CD4-positive, alpha-beta T cell (primary cell): ENCODE measurements at regions not wholly inside any gene's neighbourhood (a gene's known extent, or its start where the extent isn't known, plus 50 kb on each side); places are given as distances from the start of the nearest gene placed in this dataset.

Source experiments
- ATAC-seq: fragments of 200-7000 bp; cut with Tn5 transposase; one replicate; pipeline ENCODE4 v1.10.0; 2022; ENCODE audit warnings: mild to moderate bottlenecking; ENCODE audit not compliant: poor library complexity
- CTCF ChIA-PET: fragments of 350-600 bp; sonication (Branson Sonifier 250); formaldehyde crosslinking; loops from one replicate; lab custom pipeline; 2021; ENCODE audit warnings: antibody characterized with exemption, inconsistent platforms; lab: Charles Lee
- POLR2A ChIA-PET: fragments of 350-600 bp; sonication (Branson Sonifier 250); formaldehyde crosslinking; loops from one replicate; lab custom pipeline; 2021; ENCODE audit warnings: antibody characterized with exemption, inconsistent platforms; lab: Charles Lee
- DNase-seq, 14 experiments: peaks; one replicate each; pipeline ENCODE4 v3.0.0-alpha.2; 2013 to 2020; ENCODE audit warnings: mixed read lengths in 2 of 14
- H3K27ac ChIP-seq, 2 donors: one replicate each; pipeline versions ENCODE4 v1.5.1 to v1.7.0; 2013; ENCODE audit warnings: low read length in 2 of 2, low read depth in 1 of 2, mild to moderate bottlenecking in 1 of 2
- H3K27me3 ChIP-seq, 2 experiments: 1 replicate in 1 of 2; 2 replicates in 1 of 2; pipeline versions ENCODE4 v1.6.1 to v1.7.0; 2013; ENCODE audit warnings: low read length in 2 of 2, control low read depth in 1 of 2, mild to moderate bottlenecking in 1 of 2, moderate library complexity in 1 of 2; ENCODE audit not compliant: insufficient read depth in 2 of 2, control insufficient read depth in 1 of 2
- H3K36me3 ChIP-seq: one replicate; pipeline ENCODE4 v1.6.1; 2013; ENCODE audit warnings: low read length, control low read depth; ENCODE audit not compliant: insufficient read depth
- H3K4me1 ChIP-seq: one replicate; pipeline ENCODE4 v1.6.1; 2013; ENCODE audit warnings: low read length, control low read depth; ENCODE audit not compliant: insufficient read depth
- H3K4me3 ChIP-seq: one replicate; pipeline ENCODE4 v1.5.1; 2013; ENCODE audit warnings: mild to moderate bottlenecking, low read length, moderate library complexity
- H3K9me3 ChIP-seq, 2 experiments: 1 replicate in 1 of 2; 2 replicates in 1 of 2; pipeline versions ENCODE4 v1.6.1 to v1.7.0; 2013; ENCODE audit warnings: low read length in 2 of 2, mild to moderate bottlenecking in 2 of 2, control low read depth in 1 of 2, moderate library complexity in 1 of 2; ENCODE audit not compliant: control insufficient read depth in 1 of 2, insufficient read depth in 1 of 2
- H3K27ac Mint-ChIP-seq: one replicate; pipeline ENCODE4 v1.8.0; 2020; ENCODE audit warnings: mixed read lengths
- H3K27me3 Mint-ChIP-seq: one replicate; pipeline ENCODE4 v1.8.0; 2021; ENCODE audit warnings: mixed read lengths
- H3K36me3 Mint-ChIP-seq: one replicate; pipeline ENCODE4 v1.8.0; 2021; ENCODE audit warnings: low read depth, mixed read lengths
- H3K4me1 Mint-ChIP-seq: one replicate; pipeline ENCODE4 v1.8.0; 2021; ENCODE audit warnings: low read depth, mixed read lengths
- H3K4me3 Mint-ChIP-seq: one replicate; pipeline ENCODE4 v1.8.0; 2020; ENCODE audit warnings: mild to moderate bottlenecking, mixed read lengths
- H3K9me3 Mint-ChIP-seq: one replicate; pipeline ENCODE4 v1.8.0; 2020; ENCODE audit warnings: mixed read lengths
- intact Hi-C, 2 experiments: fragments of 100-400 bp; cut with DNase I in 1 of 2; cut with micrococcal nuclease in 1 of 2; formaldehyde crosslinking; loops; one replicate each; pipeline versions ENCODE4 v1.15.1 to v1.9.0; 2023 to 2025; cut with DNase I, micrococcal nuclease
- TF ChIP-seq, protein P1 (sequence below): fragments of 200-600 bp; IDR thresholded peaks from one replicate; pipeline ENCODE4 v1.8.0; 2022; ENCODE audit warnings: antibody characterized with exemption, mild to moderate bottlenecking

DNA sequence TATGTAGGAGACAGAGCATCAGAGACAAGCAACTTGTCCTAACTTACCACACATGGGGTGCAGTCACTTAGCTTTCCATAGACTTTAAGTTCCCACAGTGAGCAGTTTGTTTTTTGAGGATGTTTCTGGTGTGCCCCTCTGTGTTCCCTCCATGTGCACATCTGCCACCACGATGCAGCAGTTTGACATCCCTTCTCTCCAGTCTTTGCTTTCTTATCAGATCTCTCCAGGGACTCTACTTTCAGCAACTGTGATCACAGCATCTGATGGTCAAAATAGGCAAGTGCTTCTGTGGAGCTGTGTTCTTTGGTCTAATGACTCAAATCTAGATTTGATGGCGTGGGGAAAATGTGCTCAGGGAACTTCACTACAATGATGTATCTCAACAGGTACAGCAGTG is 96.5 kb upstream of the NAMPT start:
- CTCF ChIA-PET: no interaction called here

DNA sequence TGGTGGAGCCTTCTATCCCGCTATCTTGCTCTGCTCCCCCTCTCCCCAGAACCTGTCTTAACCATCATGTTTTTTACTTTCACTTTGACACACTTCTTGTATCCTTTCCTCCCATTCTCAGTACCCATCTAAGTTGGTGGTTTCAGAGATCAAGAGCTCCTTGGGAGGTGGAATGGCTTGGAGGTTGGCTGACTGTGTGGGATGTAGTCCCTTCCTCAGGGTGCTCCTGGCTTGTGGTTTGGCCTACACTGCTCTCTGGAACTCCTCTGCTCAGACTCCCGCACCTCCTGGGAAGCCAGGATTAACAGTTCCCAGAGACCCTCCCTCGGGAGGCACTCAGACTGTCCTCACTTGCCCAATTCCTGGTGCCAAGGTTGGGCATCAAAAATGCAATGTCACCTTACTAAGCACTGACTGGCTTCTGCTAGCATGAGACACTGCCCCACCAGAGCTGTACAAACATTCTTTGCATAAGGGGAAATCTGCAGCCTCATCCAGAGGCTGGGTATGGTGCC is 93.1 kb upstream of the NAMPT start:
- Mint-ChIP-seq H3K27me3 (no peaks in the 10 kb centered on the region), H3K36me3 (no peaks in the 10 kb centered on the region), H3K27ac (no peak overlapping the region), H3K4me1 (no peaks in the 10 kb centered on the region), H3K4me3 (no peak overlapping the region), H3K9me3 (no peaks in the 10 kb centered on the region)
- H3K4me1 ChIP-seq: no peaks in the 10 kb centered on the region
- no peaks in the 10 kb centered on the region for H3K9me3 ChIP-seq
- H3K36me3 ChIP-seq: no peaks in the 10 kb centered on the region
- peaks cover 0 to 5% of the 10 kb centered on the region in 2 experiments for H3K27me3 ChIP-seq
- H3K4me3 ChIP-seq: no peak overlapping the region
- ATAC-seq: no peak
- ChIA-PET CTCF (no interaction called here), POLR2A (no interaction called here)
- H3K27ac ChIP-seq: no peak overlapping the region
- DNase-seq: no peak
- intact Hi-C loops: no loop called here
- TF ChIP-seq, protein P1, sequence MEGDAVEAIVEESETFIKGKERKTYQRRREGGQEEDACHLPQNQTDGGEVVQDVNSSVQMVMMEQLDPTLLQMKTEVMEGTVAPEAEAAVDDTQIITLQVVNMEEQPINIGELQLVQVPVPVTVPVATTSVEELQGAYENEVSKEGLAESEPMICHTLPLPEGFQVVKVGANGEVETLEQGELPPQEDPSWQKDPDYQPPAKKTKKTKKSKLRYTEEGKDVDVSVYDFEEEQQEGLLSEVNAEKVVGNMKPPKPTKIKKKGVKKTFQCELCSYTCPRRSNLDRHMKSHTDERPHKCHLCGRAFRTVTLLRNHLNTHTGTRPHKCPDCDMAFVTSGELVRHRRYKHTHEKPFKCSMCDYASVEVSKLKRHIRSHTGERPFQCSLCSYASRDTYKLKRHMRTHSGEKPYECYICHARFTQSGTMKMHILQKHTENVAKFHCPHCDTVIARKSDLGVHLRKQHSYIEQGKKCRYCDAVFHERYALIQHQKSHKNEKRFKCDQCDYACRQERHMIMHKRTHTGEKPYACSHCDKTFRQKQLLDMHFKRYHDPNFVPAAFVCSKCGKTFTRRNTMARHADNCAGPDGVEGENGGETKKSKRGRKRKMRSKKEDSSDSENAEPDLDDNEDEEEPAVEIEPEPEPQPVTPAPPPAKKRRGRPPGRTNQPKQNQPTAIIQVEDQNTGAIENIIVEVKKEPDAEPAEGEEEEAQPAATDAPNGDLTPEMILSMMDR: no peak

More for the DNA sequence above, 96.5 kb upstream of the NAMPT start:
- H3K4me3 ChIP-seq: no peak overlapping the region
- POLR2A ChIA-PET: no interaction called here
- no peak overlapping the region for H3K27ac ChIP-seq
- H3K9me3 ChIP-seq: no peaks in the 10 kb centered on the region
- H3K9me3 Mint-ChIP-seq: no peaks in the 10 kb centered on the region
- no peak overlapping the region for H3K27ac Mint-ChIP-seq
- TF ChIP-seq, protein P1: no peak
- H3K4me1 Mint-ChIP-seq: no peaks in the 10 kb centered on the region
- peaks cover 0 to 5% of the 10 kb centered on the region in 2 experiments for H3K27me3 ChIP-seq
- intact Hi-C loops: no loop called here
- H3K4me1 ChIP-seq: no peaks in the 10 kb centered on the region
- no peaks in the 10 kb centered on the region for H3K36me3 Mint-ChIP-seq
- DNase-seq (no peak), ATAC-seq (no peak)
- H3K36me3 ChIP-seq: no peaks in the 10 kb centered on the region
- no peaks in the 10 kb centered on the region for H3K27me3 Mint-ChIP-seq
- H3K4me3 Mint-ChIP-seq: no peak overlapping the region

DNA sequence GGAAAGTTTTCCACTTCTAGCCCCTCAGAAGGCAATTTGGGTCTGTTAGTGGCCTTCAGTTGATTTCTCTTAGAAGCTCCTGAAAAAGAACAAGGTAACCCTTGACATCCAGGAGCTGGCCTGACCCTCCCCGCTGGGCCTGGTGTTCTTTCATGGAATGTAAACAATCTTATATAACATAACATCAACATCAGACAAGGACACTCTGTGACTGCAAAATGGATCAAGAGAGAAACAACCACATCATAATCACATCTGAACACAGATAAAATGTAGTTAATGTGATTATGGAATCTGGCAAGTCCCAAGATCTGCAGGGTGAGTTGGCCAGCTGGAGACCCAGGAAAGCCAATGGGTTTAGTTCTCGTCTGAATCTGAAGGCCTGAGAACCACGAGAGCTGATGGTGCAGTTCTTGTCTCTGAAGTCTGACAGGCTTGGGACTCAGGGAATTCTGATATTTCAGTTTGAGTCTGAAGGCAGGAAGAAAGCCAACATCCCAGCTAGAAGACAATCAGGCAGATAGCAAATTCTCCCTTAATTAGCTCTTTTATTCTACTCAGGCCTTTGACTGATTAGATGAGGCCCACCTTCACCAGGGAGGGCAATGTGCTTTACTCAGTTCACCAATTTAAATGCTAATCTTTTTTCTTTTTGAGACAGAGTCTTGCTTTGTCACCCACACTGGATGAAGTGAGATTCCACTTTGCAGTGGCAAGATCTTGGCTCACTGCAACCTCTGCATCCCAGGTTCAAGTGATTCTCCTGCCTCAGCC is 91.4 kb upstream of the NAMPT start:
- intact Hi-C loops: no loop called here
- Histone ChIP-seq H3K9me3 (no peaks in the 10 kb centered on the region), H3K36me3 (no peaks in the 10 kb centered on the region), H3K4me3 (no peak overlapping the region), H3K27ac (no peak overlapping the region), H3K27me3 (no peaks in the 10 kb centered on the region), H3K4me1 (no peaks in the 10 kb centered on the region)
- no peak overlapping the region for H3K4me3 Mint-ChIP-seq
- TF ChIP-seq, protein P1: no peak
- CTCF ChIA-PET: interaction anchor here (1.2 kb wide), 1 partner anchor 34 kb away, joined by 3 read pairs; no protein-coding TSS in a partner anchor
- H3K27ac Mint-ChIP-seq: no peak overlapping the region
- no peaks in the 10 kb centered on the region for H3K36me3 Mint-ChIP-seq
- H3K4me1 Mint-ChIP-seq: no peaks in the 10 kb centered on the region
- DNase-seq (no peak), ATAC-seq (no peak)
- no peaks in the 10 kb centered on the region for H3K9me3 Mint-ChIP-seq
- POLR2A ChIA-PET: no interaction called here
- no peaks in the 10 kb centered on the region for H3K27me3 Mint-ChIP-seq
